Activated CD8-positive, alpha-beta T cell treated with anti-CD3 and anti-CD28 coated beads for 36 hours (primary cell): ENCODE measurements at regions not wholly inside any gene's neighbourhood (a gene's known extent, or its start where the extent isn't known, plus 50 kb on each side); places are given as distances from the start of the nearest gene placed in this dataset.

ENCODE experiments used
- ATAC-seq: fragments of 200-7000 bp; cut with Tn5 transposase; one replicate; pipeline ENCODE4 v1.10.0; 2021; ENCODE audit warnings: mild to moderate bottlenecking, moderate library complexity
- CTCF ChIA-PET: fragments of 350-600 bp; sonication (Branson Sonifier 250); formaldehyde crosslinking; loops from one replicate; lab custom pipeline; 2021; ENCODE audit warnings: antibody characterized with exemption; lab: Charles Lee
- POLR2A ChIA-PET: fragments of 350-600 bp; sonication (Branson Sonifier 250); formaldehyde crosslinking; loops from one replicate; lab custom pipeline; 2021; ENCODE audit warnings: antibody characterized with exemption; lab: Charles Lee
- DNase-seq: peaks from one replicate; pipeline ENCODE4 v3.0.0-alpha.2; 2020
- H3K27ac Mint-ChIP-seq: one replicate; pipeline ENCODE4 v1.8.0; 2021; ENCODE audit warnings: mild to moderate bottlenecking, mixed read lengths
- H3K27me3 Mint-ChIP-seq: one replicate; pipeline ENCODE4 v1.8.0; 2021; ENCODE audit warnings: mixed read lengths
- H3K36me3 Mint-ChIP-seq: one replicate; pipeline ENCODE4 v1.8.0; 2021; ENCODE audit warnings: low read depth, mixed read lengths
- H3K4me1 Mint-ChIP-seq: one replicate; pipeline ENCODE4 v1.8.0; 2021; ENCODE audit warnings: low read depth, mixed read lengths
- H3K4me3 Mint-ChIP-seq: one replicate; pipeline ENCODE4 v1.8.0; 2021; ENCODE audit warnings: mild to moderate bottlenecking, moderate library complexity, mixed read lengths
- H3K9me3 Mint-ChIP-seq: one replicate; pipeline ENCODE4 v1.8.0; 2021; ENCODE audit warnings: mixed read lengths
- CTCF ChIP-seq: fragments of 200-600 bp; IDR thresholded peaks from one replicate; pipeline ENCODE4 v1.8.0; 2022; ENCODE audit warnings: antibody characterized with exemption, mild to moderate bottlenecking
- intact Hi-C: fragments of 100-400 bp; cut with micrococcal nuclease; formaldehyde crosslinking; loops from one replicate; pipeline ENCODE4 v1.10.0; 2022

DNA sequence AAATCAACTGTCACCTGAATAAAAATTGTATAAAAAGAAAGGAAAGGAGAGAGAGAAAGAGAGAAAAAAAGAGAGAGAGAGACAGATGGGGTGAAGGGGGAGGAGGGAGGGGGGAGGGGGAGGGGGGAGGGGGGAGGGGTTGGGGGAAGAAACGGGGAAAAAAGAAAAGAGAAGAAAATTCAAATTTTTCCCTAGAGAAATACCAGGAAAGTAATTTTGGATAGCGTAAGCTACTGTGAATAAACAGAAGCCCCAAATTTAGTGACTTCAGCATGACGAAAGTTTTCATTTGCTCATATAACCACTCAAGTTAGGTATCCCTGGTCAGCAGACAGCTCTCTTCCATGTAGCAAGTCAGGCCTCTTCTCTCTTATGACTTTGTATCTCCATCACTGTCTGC lies 289.4 kb upstream of the MYOCD start:
- H3K27ac Mint-ChIP-seq = no peak overlapping the region
- DNase-seq (no peak), ATAC-seq (no peak)
- no peaks in the 10 kb centered on the region for H3K4me1 Mint-ChIP-seq
- ChIA-PET POLR2A (no interaction called here), CTCF (no interaction called here)
- H3K36me3 Mint-ChIP-seq = no peaks in the 10 kb centered on the region
- peaks cover 10% of the 10 kb centered on the region for H3K9me3 Mint-ChIP-seq
- H3K4me3 Mint-ChIP-seq = no peak overlapping the region
- intact Hi-C loops = no loop called here
- no peaks in the 10 kb centered on the region for H3K27me3 Mint-ChIP-seq
- no peak for TF ChIP-seq CTCF

GRCh38 chr17:12386225-12386624 lies 279.5 kb upstream of the MYOCD start:
- ATAC-seq (no peak), DNase-seq (no peak)
- peaks cover 4% of the 10 kb centered on the region for H3K9me3 Mint-ChIP-seq
- H3K27ac Mint-ChIP-seq = no peak overlapping the region
- no peak overlapping the region for H3K4me3 Mint-ChIP-seq
- ChIA-PET POLR2A (no interaction called here), CTCF (no interaction called here)
- no peaks in the 10 kb centered on the region for H3K36me3 Mint-ChIP-seq
- no peaks in the 10 kb centered on the region for H3K4me1 Mint-ChIP-seq
- no peaks in the 10 kb centered on the region for H3K27me3 Mint-ChIP-seq
- intact Hi-C loops = no loop called here
- no peak for TF ChIP-seq CTCF

GRCh38 chr17:12388226-12388625 lies 277.5 kb upstream of the MYOCD start:
- Mint-ChIP-seq H3K4me1 (no peaks in the 10 kb centered on the region), H3K36me3 (no peaks in the 10 kb centered on the region), H3K9me3 (peaks cover 1% of the 10 kb centered on the region), H3K27ac (no peak overlapping the region), H3K27me3 (no peaks in the 10 kb centered on the region), H3K4me3 (no peak overlapping the region)
- ChIA-PET CTCF (no interaction called here), POLR2A (no interaction called here)
- no peak for TF ChIP-seq CTCF
- ATAC-seq (no peak), DNase-seq (no peak)
- intact Hi-C loops = no loop called here

GRCh38 chr17:12389421-12389820 lies 276.3 kb upstream of the MYOCD start:
- ChIA-PET CTCF (no interaction called here), POLR2A (no interaction called here)
- Mint-ChIP-seq H3K36me3 (no peaks in the 10 kb centered on the region), H3K9me3 (peaks cover 1% of the 10 kb centered on the region), H3K4me1 (no peaks in the 10 kb centered on the region), H3K4me3 (no peak overlapping the region), H3K27ac (no peak overlapping the region), H3K27me3 (no peaks in the 10 kb centered on the region)
- ATAC-seq (no peak), DNase-seq (no peak)
- intact Hi-C loops = no loop called here
- no peak for TF ChIP-seq CTCF

GRCh38 chr17:12390631-12391030 lies 275.1 kb upstream of the MYOCD start:
- H3K4me1 Mint-ChIP-seq = no peaks in the 10 kb centered on the region
- DNase-seq (no peak), ATAC-seq (no peak)
- CTCF ChIA-PET = no interaction called here
- no peaks in the 10 kb centered on the region for H3K27me3 Mint-ChIP-seq
- H3K4me3 Mint-ChIP-seq = no peak overlapping the region
- peaks cover 1% of the 10 kb centered on the region for H3K9me3 Mint-ChIP-seq
- TF ChIP-seq CTCF = no peak
- intact Hi-C loops = no loop called here
- POLR2A ChIA-PET = no interaction called here
- H3K36me3 Mint-ChIP-seq = no peaks in the 10 kb centered on the region
- no peak overlapping the region for H3K27ac Mint-ChIP-seq
